ENCODE measurements at regions not wholly inside any gene's neighbourhood (a gene's known extent, or its start where the extent isn't known, plus 50 kb on each side); places are given as distances from the start of the nearest gene placed in this dataset.

GRCh38 chr11:33970984-33971466 is 79.1 kb upstream of the LMO2 start (continued):
- TF ChIP-seq RUNX1 (IDR thresholded peaks at IDR 0.05; ENCODE audit: low read depth) (no peak), MEF2A (IDR thresholded peaks at IDR 0.05; ENCODE audit: control insufficient read depth, low read depth, low read length) (no peak), ZNF175 (CRISPR knock-in tag; IDR thresholded peaks at IDR 0.05; ENCODE audit: low read depth) (no peak), ZC3H8 (IDR thresholded peaks at IDR 0.05) (0 out of 2 replicates have a peak, but pooled peaks have one; percentile 33), BRCA1 (IDR thresholded peaks at IDR 0.05) (no peak), BRCA1 (CRISPR knock-in tag; IDR thresholded peaks at IDR 0.05) (no peak), ZNF589 (CRISPR knock-in tag; IDR thresholded peaks at IDR 0.05; ENCODE audit: low read depth) (no peak), MAFK (IDR thresholded peaks at IDR 0.05; ENCODE audit: low read length) (0 out of 2 replicates have a peak, but pooled peaks have one; percentile 10), ZNF586 (CRISPR knock-in tag; conservative IDR thresholded peaks at IDR 0.05) (no peak), CCAR2 (IDR thresholded peaks at IDR 0.05; ENCODE audit: low read depth, low read length) (no peak), ZKSCAN1 (IDR thresholded peaks at IDR 0.05; ENCODE audit: low read depth, low read length) (no peak), NCOA2 (IDR thresholded peaks at IDR 0.05; ENCODE audit: partially characterized antibody in 2 of 2) (no peak), LEF1 (IDR thresholded peaks at IDR 0.05) (no peak), ZNF785 (CRISPR knock-in tag; IDR thresholded peaks at IDR 0.05) (no peak), ETS2 (tag; IDR thresholded peaks at IDR 0.05; ENCODE audit: borderline replicate concordance, poor library complexity, severe bottlenecking) (no peak), ZNF57 (CRISPR knock-in tag; IDR thresholded peaks at IDR 0.05) (no peak), NR0B1 (IDR thresholded peaks at IDR 0.05; ENCODE audit: partially characterized antibody) (no peak), HDAC8 (tag; IDR thresholded peaks at IDR 0.05) (no peak), FOXA1 (IDR thresholded peaks at IDR 0.05; ENCODE audit: borderline replicate concordance) (no peak), ZNF551 (CRISPR knock-in tag; IDR thresholded peaks at IDR 0.05) (no peak), POLR3G (IDR thresholded peaks at IDR 0.05; ENCODE audit: extremely low read depth, insufficient read length, insufficient replicate concordance) (no peak)
- TF ChIP-seq, protein P1, sequence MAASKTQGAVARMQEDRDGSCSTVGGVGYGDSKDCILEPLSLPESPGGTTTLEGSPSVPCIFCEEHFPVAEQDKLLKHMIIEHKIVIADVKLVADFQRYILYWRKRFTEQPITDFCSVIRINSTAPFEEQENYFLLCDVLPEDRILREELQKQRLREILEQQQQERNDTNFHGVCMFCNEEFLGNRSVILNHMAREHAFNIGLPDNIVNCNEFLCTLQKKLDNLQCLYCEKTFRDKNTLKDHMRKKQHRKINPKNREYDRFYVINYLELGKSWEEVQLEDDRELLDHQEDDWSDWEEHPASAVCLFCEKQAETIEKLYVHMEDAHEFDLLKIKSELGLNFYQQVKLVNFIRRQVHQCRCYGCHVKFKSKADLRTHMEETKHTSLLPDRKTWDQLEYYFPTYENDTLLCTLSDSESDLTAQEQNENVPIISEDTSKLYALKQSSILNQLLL (CRISPR knock-in tag; IDR thresholded peaks at IDR 0.05; ENCODE audit: borderline replicate concordance), result no peak
- TF ChIP-seq, protein P2, sequence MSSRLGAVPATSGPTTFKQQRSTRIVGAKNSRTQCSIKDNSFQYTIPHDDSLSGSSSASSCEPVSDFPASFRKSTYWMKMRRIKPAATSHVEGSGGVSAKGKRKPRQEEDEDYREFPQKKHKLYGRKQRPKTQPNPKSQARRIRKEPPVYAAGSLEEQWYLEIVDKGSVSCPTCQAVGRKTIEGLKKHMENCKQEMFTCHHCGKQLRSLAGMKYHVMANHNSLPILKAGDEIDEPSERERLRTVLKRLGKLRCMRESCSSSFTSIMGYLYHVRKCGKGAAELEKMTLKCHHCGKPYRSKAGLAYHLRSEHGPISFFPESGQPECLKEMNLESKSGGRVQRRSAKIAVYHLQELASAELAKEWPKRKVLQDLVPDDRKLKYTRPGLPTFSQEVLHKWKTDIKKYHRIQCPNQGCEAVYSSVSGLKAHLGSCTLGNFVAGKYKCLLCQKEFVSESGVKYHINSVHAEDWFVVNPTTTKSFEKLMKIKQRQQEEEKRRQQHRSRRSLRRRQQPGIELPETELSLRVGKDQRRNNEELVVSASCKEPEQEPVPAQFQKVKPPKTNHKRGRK (tag; IDR thresholded peaks at IDR 0.05), result no peak
- TF ChIP-seq, protein P3, sequence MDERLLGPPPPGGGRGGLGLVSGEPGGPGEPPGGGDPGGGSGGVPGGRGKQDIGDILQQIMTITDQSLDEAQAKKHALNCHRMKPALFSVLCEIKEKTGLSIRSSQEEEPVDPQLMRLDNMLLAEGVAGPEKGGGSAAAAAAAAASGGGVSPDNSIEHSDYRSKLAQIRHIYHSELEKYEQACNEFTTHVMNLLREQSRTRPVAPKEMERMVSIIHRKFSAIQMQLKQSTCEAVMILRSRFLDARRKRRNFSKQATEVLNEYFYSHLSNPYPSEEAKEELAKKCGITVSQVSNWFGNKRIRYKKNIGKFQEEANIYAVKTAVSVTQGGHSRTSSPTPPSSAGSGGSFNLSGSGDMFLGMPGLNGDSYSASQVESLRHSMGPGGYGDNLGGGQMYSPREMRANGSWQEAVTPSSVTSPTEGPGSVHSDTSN (CRISPR knock-in tag; IDR thresholded peaks at IDR 0.05; ENCODE audit: low read depth), result no peak
- TF ChIP-seq, protein P3 (tag; conservative IDR thresholded peaks at IDR 0.05; ENCODE audit: low read depth), result no peak

Measured in K562 (cell line).